Gastrocnemius medialis (tissue), 4 donors: ENCODE measurements at regions not wholly inside any gene's neighbourhood (a gene's known extent, or its start where the extent isn't known, plus 50 kb on each side); places are given as distances from the start of the nearest gene placed in this dataset.
A peak's percentile ranks its signal among the peaks of the same experiment; 100 is the strongest.
"Not testable (repeated sequence)": the region's sequence is repeated elsewhere in the genome, so short reads cannot be mapped to it uniquely, and the experiment has no call there.

Source experiments
- ATAC-seq, 2 donors: fragments of 150-250 bp; one replicate each; pipeline ENCODE4 v1.9.1; 2016
- DNase-seq, 2 donors: peaks; one replicate each; pipeline ENCODE4 v3.0.0-alpha.2; 2019
- H3K27ac ChIP-seq, 4 donors: fragments of 200-600 bp; sonication (generic); 1 replicate in 1 of 4; 2 replicates in 3 of 4; pipeline ENCODE4 v1.5.1; 2016 to 2018; ENCODE audit warnings: mild to moderate bottlenecking in 2 of 4, moderate library complexity in 1 of 4
- H3K27me3 ChIP-seq, 3 donors: fragments of 200-600 bp; sonication (generic) in 2 of 3; 1 replicate in 1 of 3; 2 replicates in 2 of 3; pipeline versions ENCODE4 v1.5.1 to v1.6.0; 2016 to 2019; ENCODE audit warnings: mild to moderate bottlenecking in 1 of 3, moderate library complexity in 1 of 3
- H3K36me3 ChIP-seq, 2 donors: fragments of 200-600 bp; sonication (generic) in 1 of 2; one replicate each; pipeline ENCODE4 v1.5.1; 2017 to 2018
- H3K4me1 ChIP-seq, 2 donors: fragments of 200-600 bp; sonication (generic) in 1 of 2; one replicate each; pipeline ENCODE4 v1.5.1; 2016 to 2017; ENCODE audit warnings: mild to moderate bottlenecking in 2 of 2
- H3K4me3 ChIP-seq, 4 donors: fragments of 200-600 bp; sonication (generic) in 3 of 4; 1 replicate in 1 of 4; 2 replicates in 3 of 4; pipeline ENCODE4 v1.5.1; 2016 to 2019; ENCODE audit warnings: mild to moderate bottlenecking in 2 of 4
- H3K9me3 ChIP-seq, 3 donors: fragments of 200-600 bp; sonication (generic) in 2 of 3; 1 replicate in 1 of 3; 2 replicates in 2 of 3; pipeline ENCODE4 v1.5.1; 2016 to 2019
- in situ Hi-C, 4 donors: fragments of 200-750 bp; cut with MboI; loops; one replicate each; pipeline versions ENCODE4 v1.15.0 to v1.8.0; 2017; ENCODE audit warnings: low sequenced_read_pairs in 4 of 4
- intact Hi-C: fragments of 100-400 bp; cut with DNase I; formaldehyde crosslinking; loops from one replicate; pipeline ENCODE4 v1.15.1; 2023; ENCODE audit warnings: low total_unique reads

DNA sequence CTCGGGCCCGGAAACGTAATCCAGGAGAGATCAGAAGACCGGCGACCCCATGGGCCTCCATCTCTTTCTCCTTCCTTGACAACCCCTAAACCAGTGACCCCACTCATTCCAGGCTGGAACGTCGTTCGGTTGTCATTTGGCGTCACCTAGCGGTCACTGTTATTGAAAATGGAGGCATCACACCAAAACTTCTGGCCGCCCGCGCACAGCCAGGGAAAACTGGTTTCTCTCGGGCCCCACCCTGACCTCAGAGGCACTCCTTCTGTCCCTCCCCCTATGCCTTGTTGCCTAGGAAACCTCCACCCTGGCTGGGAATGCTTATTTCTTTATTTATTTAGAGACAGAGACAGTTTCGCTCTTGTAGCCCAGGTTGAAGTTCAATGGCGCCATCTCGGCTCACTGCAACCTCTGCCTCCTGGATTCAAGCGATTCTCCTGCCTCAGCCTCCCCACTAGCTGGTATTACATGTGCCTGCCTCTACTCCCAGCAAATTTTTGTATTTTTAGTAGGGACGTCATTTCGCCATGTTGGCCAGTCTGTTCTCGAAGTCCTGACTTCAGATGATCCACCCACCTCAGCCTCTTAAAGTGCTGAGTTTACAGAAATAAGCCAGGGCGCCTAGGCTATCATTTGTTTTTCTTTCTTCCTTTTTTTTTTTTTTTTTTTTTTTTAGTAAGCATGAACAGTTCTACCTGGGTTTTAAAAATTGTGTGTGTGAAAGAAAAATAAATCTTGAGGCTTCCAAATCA, 2144.1 kb upstream of the TPTE start:
- H3K36me3 ChIP-seq, intact Hi-C loops, H3K9me3 ChIP-seq, H3K27ac ChIP-seq, H3K4me1 ChIP-seq, DNase-seq, H3K27me3 ChIP-seq, in situ Hi-C loops, H3K4me3 ChIP-seq: not testable (repeated sequence)
- ATAC-seq = peak; percentile 37 to 43

DNA sequence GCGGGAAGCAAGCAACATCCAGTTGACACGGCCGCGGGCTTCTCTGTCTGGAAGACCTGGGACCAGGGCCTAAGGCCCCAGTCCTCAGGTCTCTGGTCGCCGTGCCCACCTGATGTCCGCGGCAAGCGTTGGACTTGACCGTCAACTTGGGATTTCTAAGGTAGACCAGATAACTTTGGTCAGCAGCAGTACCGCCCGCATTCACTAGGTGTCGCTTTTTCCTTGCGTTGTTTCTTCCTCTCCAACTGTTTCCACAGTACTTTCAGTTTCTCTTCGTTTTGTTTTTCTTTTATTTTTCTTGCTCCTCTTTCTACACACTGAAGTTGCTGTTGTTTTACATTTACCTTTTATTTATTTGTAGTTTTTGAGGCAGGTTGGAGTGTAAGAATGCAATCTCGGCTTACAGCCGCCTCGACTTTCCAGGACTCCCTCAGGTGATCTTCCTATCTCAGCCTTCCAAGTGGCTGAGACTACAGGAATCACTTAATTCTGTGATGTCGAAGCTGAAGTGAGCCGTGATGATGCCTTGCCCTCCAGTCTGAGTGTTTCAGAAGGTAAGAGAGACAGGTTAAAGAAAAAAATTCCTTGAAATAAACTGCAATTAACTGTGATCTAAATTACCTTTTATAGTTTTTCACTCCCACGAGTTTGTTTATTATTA, 2140.8 kb upstream of the TPTE start:
- H3K27ac ChIP-seq, H3K4me1 ChIP-seq, H3K9me3 ChIP-seq, in situ Hi-C loops, DNase-seq, H3K4me3 ChIP-seq, intact Hi-C loops, H3K27me3 ChIP-seq, H3K36me3 ChIP-seq: not testable (repeated sequence)
- ATAC-seq = peak in 1 of 2 donors; percentile 65

DNA sequence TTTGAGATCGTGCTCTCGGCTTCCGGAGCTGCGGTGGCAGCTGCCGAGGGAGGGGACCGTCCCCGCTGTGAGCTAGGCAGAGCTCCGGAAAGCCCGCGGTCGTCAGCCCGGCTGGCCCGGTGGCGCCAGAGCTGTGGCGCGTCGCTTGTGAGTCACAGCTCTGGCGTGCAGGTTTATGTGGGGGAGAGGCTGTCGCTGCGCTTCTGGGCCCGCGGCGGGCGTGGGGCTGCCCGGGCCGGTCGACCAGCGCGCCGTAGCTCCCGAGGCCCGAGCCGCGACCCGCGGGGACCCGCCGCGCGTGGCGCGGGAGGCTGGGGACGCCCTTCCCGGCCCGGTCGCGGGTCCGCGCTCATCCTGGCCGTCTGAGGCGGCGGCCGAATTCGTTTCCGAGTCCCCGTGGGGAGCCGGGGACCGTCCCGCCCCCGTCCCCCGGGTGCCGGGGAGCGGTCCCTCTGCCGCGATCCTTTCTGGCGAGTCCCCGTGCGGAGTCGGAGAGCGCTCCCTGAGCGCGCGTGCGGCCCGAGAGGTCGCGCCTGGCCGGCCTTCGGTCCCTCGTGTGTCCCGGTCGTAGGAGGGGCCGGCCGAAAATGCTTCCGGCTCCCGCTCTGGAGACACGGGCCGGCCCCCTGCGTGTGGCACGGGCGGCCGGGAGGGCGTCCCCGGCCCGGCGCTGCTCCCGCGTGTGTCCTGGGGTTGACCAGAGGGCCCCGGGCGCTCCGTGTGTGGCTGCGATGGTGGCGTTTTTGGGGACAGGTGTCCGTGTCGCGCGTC, 2133.0 kb upstream of the TPTE start:
- H3K27ac ChIP-seq, DNase-seq, intact Hi-C loops, H3K4me3 ChIP-seq, in situ Hi-C loops, H3K27me3 ChIP-seq, H3K9me3 ChIP-seq, H3K36me3 ChIP-seq, H3K4me1 ChIP-seq: not testable (repeated sequence)
- peak in 1 of 2 donors; percentile 98 for ATAC-seq

DNA sequence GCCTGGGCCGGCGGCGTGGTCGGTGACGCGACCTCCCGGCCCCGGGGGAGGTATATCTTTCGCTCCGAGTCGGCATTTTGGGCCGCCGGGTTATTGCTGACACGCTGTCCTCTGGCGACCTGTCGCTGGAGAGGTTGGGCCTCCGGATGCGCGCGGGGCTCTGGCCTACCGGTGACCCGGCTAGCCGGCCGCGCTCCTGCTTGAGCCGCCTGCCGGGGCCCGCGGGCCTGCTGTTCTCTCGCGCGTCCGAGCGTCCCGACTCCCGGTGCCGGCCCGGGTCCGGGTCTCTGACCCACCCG, 2132.5 kb upstream of the TPTE start:
- intact Hi-C loops, H3K9me3 ChIP-seq, ATAC-seq: not testable (repeated sequence)

DNA sequence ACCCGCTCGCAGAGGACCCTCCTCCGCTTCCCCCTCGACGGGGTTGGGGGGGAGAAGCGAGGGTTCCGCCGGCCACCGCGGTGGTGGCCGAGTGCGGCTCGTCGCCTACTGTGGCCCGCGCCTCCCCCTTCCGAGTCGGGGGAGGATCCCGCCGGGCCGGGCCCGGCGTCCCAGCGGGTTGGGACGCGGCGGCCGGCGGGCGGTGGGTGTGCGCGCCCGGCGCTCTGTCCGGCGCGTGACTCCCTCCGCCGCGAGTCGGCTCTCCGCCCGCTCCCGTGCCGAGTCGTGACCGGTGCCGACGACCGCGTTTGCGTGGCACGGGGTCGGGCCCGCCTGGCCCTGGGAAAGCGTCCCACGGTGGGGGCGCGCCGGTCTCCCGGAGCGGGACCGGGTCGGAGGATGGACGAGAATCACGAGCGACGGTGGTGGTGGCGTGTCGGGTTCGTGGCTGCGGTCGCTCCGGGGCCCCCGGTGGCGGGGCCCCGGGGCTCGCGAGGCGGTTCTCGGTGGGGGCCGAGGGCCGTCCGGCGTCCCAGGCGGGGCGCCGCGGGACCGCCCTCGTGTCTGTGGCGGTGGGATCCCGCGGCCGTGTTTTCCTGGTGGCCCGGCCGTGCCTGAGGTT, 2130.7 kb upstream of the TPTE start:
- H3K27ac ChIP-seq, in situ Hi-C loops, H3K36me3 ChIP-seq, ATAC-seq, H3K4me3 ChIP-seq, H3K27me3 ChIP-seq, DNase-seq, H3K9me3 ChIP-seq, H3K4me1 ChIP-seq, intact Hi-C loops: not testable (repeated sequence)

More for the DNA sequence above, 2132.5 kb upstream of the TPTE start:
- H3K4me3 ChIP-seq, H3K4me1 ChIP-seq, H3K27me3 ChIP-seq, H3K27ac ChIP-seq, in situ Hi-C loops, DNase-seq, H3K36me3 ChIP-seq: not testable (repeated sequence)

DNA sequence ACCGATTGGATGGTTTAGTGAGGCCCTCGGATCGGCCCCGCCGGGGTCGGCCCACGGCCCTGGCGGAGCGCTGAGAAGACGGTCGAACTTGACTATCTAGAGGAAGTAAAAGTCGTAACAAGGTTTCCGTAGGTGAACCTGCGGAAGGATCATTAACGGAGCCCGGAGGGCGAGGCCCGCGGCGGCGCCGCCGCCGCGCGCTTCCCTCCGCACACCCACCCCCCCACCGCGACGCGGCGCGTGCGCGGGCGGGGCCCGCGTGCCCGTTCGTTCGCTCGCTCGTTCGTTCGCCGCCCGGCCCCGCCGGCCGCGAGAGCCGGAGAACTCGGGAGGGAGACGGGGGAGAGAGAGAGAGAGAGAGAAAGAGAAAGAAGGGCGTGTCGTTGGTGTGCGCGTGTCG, 2127.0 kb upstream of the TPTE start:
- in situ Hi-C loops = not testable (repeated sequence)

DNA sequence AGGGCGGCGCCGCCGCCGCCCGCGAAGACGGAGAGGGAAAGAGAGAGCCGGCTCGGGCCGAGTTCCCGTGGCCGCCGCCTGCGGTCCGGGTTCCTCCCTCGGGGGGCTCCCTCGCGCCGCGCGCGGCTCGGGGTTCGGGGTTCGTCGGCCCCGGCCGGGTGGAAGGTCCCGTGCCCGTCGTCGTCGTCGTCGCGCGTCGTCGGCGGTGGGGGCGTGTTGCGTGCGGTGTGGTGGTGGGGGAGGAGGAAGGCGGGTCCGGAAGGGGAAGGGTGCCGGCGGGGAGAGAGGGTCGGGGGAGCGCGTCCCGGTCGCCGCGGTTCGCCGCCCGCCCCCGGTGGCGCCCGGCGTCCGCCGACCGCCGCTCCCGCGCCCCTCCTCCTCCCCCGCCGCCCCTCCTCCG, 2125.4 kb upstream of the TPTE start:
- DNase-seq, in situ Hi-C loops, H3K27ac ChIP-seq, H3K4me1 ChIP-seq, H3K36me3 ChIP-seq, H3K27me3 ChIP-seq, H3K4me3 ChIP-seq, H3K9me3 ChIP-seq, intact Hi-C loops, ATAC-seq: not testable (repeated sequence)

More for the DNA sequence above, 2127.0 kb upstream of the TPTE start:
- intact Hi-C loops, H3K27ac ChIP-seq, H3K9me3 ChIP-seq, H3K36me3 ChIP-seq, H3K27me3 ChIP-seq, ATAC-seq, H3K4me3 ChIP-seq, H3K4me1 ChIP-seq, DNase-seq: not testable (repeated sequence)

DNA sequence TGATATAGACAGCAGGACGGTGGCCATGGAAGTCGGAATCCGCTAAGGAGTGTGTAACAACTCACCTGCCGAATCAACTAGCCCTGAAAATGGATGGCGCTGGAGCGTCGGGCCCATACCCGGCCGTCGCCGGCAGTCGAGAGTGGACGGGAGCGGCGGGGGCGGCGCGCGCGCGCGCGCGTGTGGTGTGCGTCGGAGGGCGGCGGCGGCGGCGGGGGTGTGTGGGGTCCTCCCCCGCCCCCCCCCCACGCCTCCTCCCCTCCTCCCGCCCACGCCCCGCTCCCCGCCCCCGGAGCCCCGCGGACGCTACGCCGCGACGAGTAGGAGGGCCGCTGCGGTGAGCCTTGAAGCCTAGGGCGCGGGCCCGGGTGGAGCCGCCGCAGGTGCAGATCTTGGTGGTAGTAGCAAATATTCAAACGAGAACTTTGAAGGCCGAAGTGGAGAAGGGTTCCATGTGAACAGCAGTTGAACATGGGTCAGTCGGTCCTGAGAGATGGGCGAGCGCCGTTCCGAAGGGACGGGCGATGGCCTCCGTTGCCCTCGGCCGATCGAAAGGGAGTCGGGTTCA, 2122.4 kb upstream of the TPTE start:
- H3K27ac ChIP-seq, H3K27me3 ChIP-seq, DNase-seq, H3K4me1 ChIP-seq, intact Hi-C loops, ATAC-seq, H3K36me3 ChIP-seq, H3K4me3 ChIP-seq, in situ Hi-C loops, H3K9me3 ChIP-seq: not testable (repeated sequence)

DNA sequence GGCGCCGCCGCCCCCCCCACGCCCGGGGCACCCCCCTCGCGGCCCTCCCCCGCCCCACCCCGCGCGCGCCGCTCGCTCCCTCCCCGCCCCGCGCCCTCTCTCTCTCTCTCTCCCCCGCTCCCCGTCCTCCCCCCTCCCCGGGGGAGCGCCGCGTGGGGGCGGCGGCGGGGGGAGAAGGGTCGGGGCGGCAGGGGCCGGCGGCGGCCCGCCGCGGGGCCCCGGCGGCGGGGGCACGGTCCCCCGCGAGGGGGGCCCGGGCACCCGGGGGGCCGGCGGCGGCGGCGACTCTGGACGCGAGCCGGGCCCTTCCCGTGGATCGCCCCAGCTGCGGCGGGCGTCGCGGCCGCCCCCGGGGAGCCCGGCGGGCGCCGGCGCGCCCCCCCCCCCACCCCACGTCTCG, 2121.5 kb upstream of the TPTE start:
- ATAC-seq, in situ Hi-C loops, H3K4me1 ChIP-seq, H3K27me3 ChIP-seq, H3K4me3 ChIP-seq, intact Hi-C loops, H3K27ac ChIP-seq, H3K9me3 ChIP-seq, DNase-seq, H3K36me3 ChIP-seq: not testable (repeated sequence)

DNA sequence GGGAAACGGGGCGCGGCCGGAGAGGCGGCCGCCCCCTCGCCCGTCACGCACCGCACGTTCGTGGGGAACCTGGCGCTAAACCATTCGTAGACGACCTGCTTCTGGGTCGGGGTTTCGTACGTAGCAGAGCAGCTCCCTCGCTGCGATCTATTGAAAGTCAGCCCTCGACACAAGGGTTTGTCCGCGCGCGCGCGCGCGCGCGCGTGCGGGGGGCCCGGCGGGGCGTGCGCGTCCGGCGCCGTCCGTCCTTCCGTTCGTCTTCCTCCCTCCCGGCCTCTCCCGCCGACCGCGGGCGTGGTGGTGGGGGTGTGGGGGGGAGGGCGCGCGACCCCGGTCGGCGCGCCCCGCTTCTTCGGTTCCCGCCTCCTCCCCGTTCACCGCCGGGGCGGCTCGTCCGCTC, 2119.6 kb upstream of the TPTE start:
- H3K4me1 ChIP-seq, H3K4me3 ChIP-seq, H3K27me3 ChIP-seq, in situ Hi-C loops, ATAC-seq, H3K36me3 ChIP-seq, DNase-seq, H3K27ac ChIP-seq, H3K9me3 ChIP-seq, intact Hi-C loops: not testable (repeated sequence)

DNA sequence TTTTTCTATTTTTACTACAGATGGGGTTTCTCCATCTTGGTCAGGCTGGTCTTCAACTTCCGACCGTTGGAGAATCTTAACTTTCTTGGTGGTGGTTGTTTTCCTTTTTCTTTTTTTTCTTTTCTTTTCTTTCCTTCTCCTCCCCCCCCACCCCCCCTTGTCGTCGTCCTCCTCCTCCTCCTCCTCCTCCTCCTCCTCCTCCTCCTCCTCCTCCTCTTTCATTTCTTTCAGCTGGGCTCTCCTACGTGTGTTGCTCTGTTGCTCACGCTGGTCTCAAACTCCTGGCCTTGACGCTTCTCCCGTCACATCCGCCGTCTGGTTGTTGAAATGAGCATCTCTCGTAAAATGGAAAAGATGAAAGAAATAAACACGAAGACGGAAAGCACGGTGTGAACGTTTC, 2115.1 kb upstream of the TPTE start:
- H3K4me1 ChIP-seq, H3K27me3 ChIP-seq, DNase-seq, intact Hi-C loops, H3K4me3 ChIP-seq, H3K9me3 ChIP-seq, H3K27ac ChIP-seq, H3K36me3 ChIP-seq, in situ Hi-C loops, ATAC-seq: not testable (repeated sequence)
